ENCODE measurements at regions not wholly inside any gene's neighbourhood (a gene's known extent, or its start where the extent isn't known, plus 50 kb on each side); places are given as distances from the start of the nearest gene placed in this dataset.

GRCh38 chr18:47438001-47438400 lies 186.5 kb upstream of the SKOR2 start:
- DNase-seq (no peak), ATAC-seq (no peak)
- H3K27ac Mint-ChIP-seq = no peak overlapping the region
- H3K4me1 Mint-ChIP-seq (ENCODE audit: low read depth) = no peaks in the 10 kb centered on the region
- peaks cover 11% of the 10 kb centered on the region for H3K27me3 Mint-ChIP-seq
- TF ChIP-seq CTCF (IDR thresholded peaks at IDR 0.05) = no peak
- H3K4me3 Mint-ChIP-seq = no peak overlapping the region
- no peaks in the 10 kb centered on the region for H3K36me3 Mint-ChIP-seq (ENCODE audit: low read depth)
- H3K9me3 Mint-ChIP-seq = no peaks in the 10 kb centered on the region
- ChIA-PET POLR2A (no interaction called here), CTCF (no interaction called here)
- intact Hi-C loops (cut with micrococcal nuclease) = no loop called here

- ChIA-PET POLR2A (no interaction called here), CTCF (no interaction called here)
- no peak overlapping the region for H3K4me3 Mint-ChIP-seq
- no peak for TF ChIP-seq CTCF (IDR thresholded peaks at IDR 0.05)
- H3K27me3 Mint-ChIP-seq = peaks cover 11% of the 10 kb centered on the region
- intact Hi-C loops (cut with micrococcal nuclease) = no loop called here
- H3K27ac Mint-ChIP-seq = no peak overlapping the region
- no peaks in the 10 kb centered on the region for H3K4me1 Mint-ChIP-seq (ENCODE audit: low read depth)
- H3K9me3 Mint-ChIP-seq = no peaks in the 10 kb centered on the region
- DNase-seq (no peak), ATAC-seq (no peak)
- no peaks in the 10 kb centered on the region for H3K36me3 Mint-ChIP-seq (ENCODE audit: low read depth)
Observed at GRCh38 chr18:47436871-47437270, 185.4 kb upstream of the SKOR2 start.

- ChIA-PET CTCF (no interaction called here), POLR2A (no interaction called here)
- DNase-seq (no peak), ATAC-seq (no peak)
- Mint-ChIP-seq H3K4me3 (no peak overlapping the region), H3K9me3 (no peaks in the 10 kb centered on the region), H3K27ac (no peak overlapping the region), H3K27me3 (peaks cover 7% of the 10 kb centered on the region), H3K36me3 (ENCODE audit: low read depth) (no peaks in the 10 kb centered on the region), H3K4me1 (ENCODE audit: low read depth) (no peaks in the 10 kb centered on the region)
- intact Hi-C loops (cut with micrococcal nuclease) = no loop called here
- no peak for TF ChIP-seq CTCF (IDR thresholded peaks at IDR 0.05)
Observed at GRCh38 chr18:47434214-47434746, 182.8 kb upstream of the SKOR2 start.

GRCh38 chr18:47427923-47428637 lies 176.6 kb upstream of the SKOR2 start:
- Mint-ChIP-seq H3K4me1 (ENCODE audit: low read depth) (no peaks in the 10 kb centered on the region), H3K9me3 (no peaks in the 10 kb centered on the region), H3K27ac (no peak overlapping the region), H3K27me3 (no peaks in the 10 kb centered on the region), H3K4me3 (no peak overlapping the region), H3K36me3 (ENCODE audit: low read depth) (no peaks in the 10 kb centered on the region)
- DNase-seq (no peak), ATAC-seq (no peak)
- ChIA-PET POLR2A (no interaction called here), CTCF (no interaction called here)
- no peak for TF ChIP-seq CTCF (IDR thresholded peaks at IDR 0.05)
- intact Hi-C loops (cut with micrococcal nuclease) = no loop called here

GRCh38 chr18:47427072-47427471 lies 175.6 kb upstream of the SKOR2 start:
- intact Hi-C loops (cut with micrococcal nuclease) = no loop called here
- H3K27me3 Mint-ChIP-seq = no peaks in the 10 kb centered on the region
- ChIA-PET CTCF (no interaction called here), POLR2A (interaction anchor here (0.6 kb wide), 1 partner anchor 31 kb away, joined by 3 read pairs; no protein-coding TSS in a partner anchor)
- no peak for TF ChIP-seq CTCF (IDR thresholded peaks at IDR 0.05)
- H3K27ac Mint-ChIP-seq = no peak overlapping the region
- no peak overlapping the region for H3K4me3 Mint-ChIP-seq
- H3K4me1 Mint-ChIP-seq (ENCODE audit: low read depth) = no peaks in the 10 kb centered on the region
- no peaks in the 10 kb centered on the region for H3K9me3 Mint-ChIP-seq
- no peaks in the 10 kb centered on the region for H3K36me3 Mint-ChIP-seq (ENCODE audit: low read depth)
- ATAC-seq = no peak
- no peak for DNase-seq
